Activated CD8-positive, alpha-beta memory T cell treated with anti-CD3 and anti-CD28 coated beads for 36 hours (primary cell): ENCODE measurements at regions not wholly inside any gene's neighbourhood (a gene's known extent, or its start where the extent isn't known, plus 50 kb on each side); places are given as distances from the start of the nearest gene placed in this dataset.

Source experiments
- CTCF ChIA-PET: fragments of 350-600 bp; sonication (Branson Sonifier 250); formaldehyde crosslinking; loops from one replicate; lab custom pipeline; 2021; ENCODE audit warnings: antibody characterized with exemption; lab: Charles Lee
- POLR2A ChIA-PET: fragments of 350-600 bp; sonication (Branson Sonifier 250); formaldehyde crosslinking; loops from one replicate; lab custom pipeline; 2021; ENCODE audit warnings: antibody characterized with exemption; lab: Charles Lee

GRCh38 chr14:100638211-100638855, 51.1 kb upstream of the BEGAIN start:
- CTCF ChIA-PET: no interaction called here
- POLR2A ChIA-PET: no interaction called here

DNA sequence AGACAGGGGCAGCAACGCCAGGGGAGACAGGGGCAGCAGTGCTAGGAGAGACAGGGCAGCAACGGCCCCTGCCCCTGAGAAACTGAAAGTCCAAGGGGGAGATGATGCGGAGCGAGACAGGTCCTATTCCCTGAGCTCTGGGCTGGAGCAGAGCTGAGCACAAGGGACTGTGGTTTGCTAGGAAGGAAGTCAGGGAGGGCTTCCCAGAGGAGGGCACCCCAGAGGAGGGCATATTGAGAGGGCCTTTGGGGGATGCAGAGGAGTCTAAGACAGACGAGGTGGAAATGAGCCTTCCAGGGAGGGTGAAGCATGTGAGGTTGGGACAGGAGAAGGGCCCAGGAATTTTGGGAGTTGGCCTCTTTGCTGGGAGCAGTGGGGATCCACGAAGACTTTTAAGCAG, 52.1 kb upstream of the BEGAIN start:
- CTCF ChIA-PET: interaction anchor here (1.2 kb wide), 1 partner anchor 264 kb away, joined by 3 read pairs; a partner anchor contains a TSS
- POLR2A ChIA-PET: no interaction called here

GRCh38 chr14:100640471-100641273, 53.5 kb upstream of the BEGAIN start:
- ChIA-PET POLR2A (no interaction called here), CTCF (interaction anchor here (1.4 kb wide), 1 partner anchor 255 kb away, joined by 3 read pairs; no protein-coding TSS in a partner anchor)

- ChIA-PET CTCF (interaction anchor here (1.4 kb wide), 1 partner anchor 256 kb away, joined by 3 read pairs; no protein-coding TSS in a partner anchor), POLR2A (no interaction called here)
These were observed 54.1 kb upstream of the BEGAIN start for GRCh38 chr14:100641274-100641860.

DNA sequence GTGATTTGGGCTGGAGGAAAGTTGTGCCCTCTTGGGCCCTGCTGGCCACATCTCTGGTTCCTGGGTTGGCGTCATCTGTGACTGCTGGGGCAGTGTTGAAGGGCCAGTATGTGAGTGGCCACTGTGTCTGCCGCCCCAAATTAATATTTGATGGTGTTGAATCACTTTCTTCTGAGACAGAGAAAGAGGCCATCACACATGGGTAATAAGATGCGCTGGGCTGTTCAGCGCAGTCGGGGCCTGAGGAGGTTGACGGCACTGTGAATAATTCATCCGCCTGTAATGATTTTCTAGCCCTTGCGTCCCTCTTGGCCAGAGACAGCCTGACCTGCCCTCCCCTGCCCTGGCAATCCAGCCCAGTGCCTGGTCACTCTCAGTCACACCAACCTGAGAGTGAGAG, 56.2 kb upstream of the BEGAIN start:
- CTCF ChIA-PET: no interaction called here

GRCh38 chr14:100644383-100644782, 57.2 kb upstream of the BEGAIN start:
- ChIA-PET POLR2A (no interaction called here), CTCF (interaction anchor here (1.3 to 3.9 kb wide), 4 partner anchors 9 to 260 kb away, joined by 4 to 52 read pairs (median 6); no protein-coding TSS in a partner anchor)

More for the DNA sequence above, 56.2 kb upstream of the BEGAIN start:
- POLR2A ChIA-PET: no interaction called here

DNA sequence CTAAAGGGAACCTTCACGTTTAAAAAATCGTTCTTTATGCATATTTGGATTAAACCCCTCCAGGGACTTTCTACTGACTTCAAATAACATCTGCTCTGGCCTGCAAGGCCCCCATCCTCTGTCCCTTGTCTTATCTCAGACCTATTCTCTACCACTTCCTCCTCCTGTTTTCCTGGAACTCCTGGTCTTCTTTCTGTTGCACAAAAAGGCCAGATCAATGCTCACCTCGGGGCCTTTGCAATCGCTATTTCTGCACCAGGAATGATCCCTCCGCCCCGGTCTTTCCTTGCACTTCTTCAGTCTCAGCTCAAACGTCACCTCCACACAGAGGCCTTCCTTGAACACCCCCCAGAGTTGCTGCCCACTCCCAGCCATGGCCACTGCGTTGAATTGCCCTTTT, 57.6 kb upstream of the BEGAIN start:
- POLR2A ChIA-PET: no interaction called here
- CTCF ChIA-PET: interaction anchor here (0.9 to 3.9 kb wide), 12 partner anchors 9 to 371 kb away, joined by 3 to 52 read pairs (median 6); no protein-coding TSS in a partner anchor

DNA sequence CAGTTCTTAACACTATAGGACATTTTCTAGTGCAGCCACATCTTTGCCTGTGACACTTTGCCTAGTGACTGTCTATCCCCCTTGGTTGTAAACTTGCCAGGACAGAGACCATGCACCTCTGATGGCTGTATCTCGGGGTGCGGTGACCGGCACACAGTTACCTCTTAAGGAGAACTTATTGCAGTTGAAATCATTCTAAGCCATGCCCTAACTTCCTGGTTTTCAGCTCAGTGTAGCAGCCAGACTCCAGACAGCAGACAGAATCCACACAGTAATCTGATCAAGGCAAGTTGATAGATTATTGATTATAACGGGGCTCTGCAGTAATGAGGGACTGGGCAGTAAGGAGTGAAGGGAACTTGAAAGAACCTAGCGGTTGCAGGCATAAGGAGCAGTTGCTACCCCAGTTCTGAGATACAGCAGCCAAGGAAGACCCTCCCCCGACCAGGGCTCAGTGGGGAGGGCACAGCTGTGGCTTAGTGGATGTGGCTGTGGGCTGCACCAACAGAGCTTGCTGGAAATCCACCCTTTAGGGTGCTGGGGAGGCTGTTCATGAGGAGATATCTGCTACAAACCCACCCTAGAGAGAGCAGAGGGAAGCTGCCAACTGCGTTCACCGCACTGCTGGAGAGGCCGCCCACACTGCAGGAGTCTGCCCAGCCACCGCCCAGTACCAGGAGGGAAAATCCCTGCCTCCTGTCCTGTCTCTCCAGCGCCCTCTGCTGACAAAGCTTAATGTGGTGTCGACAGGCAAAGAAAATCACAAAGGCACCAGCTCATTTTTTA, 58.2 kb upstream of the BEGAIN start:
- POLR2A ChIA-PET: interaction anchor here (0.6 kb wide), 1 partner anchor 265 kb away, joined by 3 read pairs; no protein-coding TSS in a partner anchor
- CTCF ChIA-PET: interaction anchor here (0.5 to 3.9 kb wide), 34 partner anchors 8 to 371 kb away, joined by 3 to 52 read pairs (median 4); partner anchors contain the start of gene BEGAIN

DNA sequence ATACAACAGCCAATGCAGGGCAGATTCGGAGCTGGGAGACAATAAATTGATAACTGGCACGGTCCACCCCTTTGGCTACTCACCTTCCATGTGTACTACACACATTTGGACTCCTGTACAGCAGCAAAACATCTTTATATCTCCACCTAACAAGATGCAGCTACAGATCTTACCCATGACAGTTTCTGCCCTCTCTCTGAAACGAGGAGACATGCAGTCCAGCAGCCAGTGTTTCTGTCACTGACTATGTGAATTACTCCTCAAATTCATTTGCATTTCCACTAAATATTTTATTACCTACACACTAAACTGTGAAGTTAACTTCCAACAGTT, 58.7 kb upstream of the BEGAIN start:
- ChIA-PET CTCF (interaction anchor here (0.5 to 3.9 kb wide), 30 partner anchors 9 to 372 kb away, joined by 3 to 52 read pairs (median 4); partner anchors contain the start of gene BEGAIN), POLR2A (no interaction called here)

GRCh38 chr14:100648474-100649172, 61.4 kb upstream of the BEGAIN start:
- POLR2A ChIA-PET: interaction anchor here (0.7 kb wide), 1 partner anchor 265 kb away, joined by 5 read pairs; no protein-coding TSS in a partner anchor
- CTCF ChIA-PET: no interaction called here

DNA sequence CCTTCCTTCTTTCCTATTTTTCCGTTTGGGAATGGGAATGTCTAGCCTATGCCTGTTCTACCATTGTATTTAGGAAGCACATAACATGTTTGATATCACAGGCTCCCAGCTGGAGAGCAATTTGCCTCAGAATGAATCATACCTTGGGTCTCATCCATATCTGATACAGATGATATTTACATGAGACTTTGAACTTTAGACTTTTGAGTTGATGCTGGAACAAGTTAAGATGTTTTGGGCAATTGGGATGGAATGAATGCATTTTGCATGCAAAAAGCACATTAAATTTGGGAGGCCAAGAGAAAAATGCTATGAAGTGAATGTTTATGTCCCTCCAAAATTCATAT, 61.9 kb upstream of the BEGAIN start:
- ChIA-PET POLR2A (no interaction called here), CTCF (no interaction called here)

DNA sequence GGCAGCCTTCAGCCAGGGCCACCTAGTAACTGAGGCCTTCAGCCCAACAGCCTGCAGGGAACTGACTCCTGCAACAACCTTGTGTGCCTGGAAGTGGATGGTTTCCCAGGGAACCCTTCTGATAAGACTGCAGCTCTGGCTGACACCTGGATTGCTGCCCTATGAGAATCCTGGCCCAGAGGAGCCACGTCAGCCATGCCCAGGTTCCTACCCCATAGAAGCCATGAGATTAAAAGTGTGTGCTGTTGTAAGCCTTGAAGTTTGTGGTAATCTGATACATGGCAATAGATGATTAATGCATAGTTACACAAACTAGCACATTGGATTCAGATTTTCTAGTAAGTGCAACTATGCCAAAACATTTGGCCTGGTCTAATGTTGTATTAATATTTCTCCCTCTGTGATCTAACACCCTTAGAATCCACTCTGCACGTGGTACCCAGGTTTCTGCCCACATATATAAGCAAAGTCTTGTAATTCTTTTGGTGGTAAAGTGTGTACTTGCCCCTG, 64.8 kb upstream of the BEGAIN start:
- POLR2A ChIA-PET: no interaction called here
- CTCF ChIA-PET: interaction anchor here (1.2 to 1.6 kb wide), 2 partner anchors 267 to 268 kb away, joined by 3 to 5 read pairs; no protein-coding TSS in a partner anchor

DNA sequence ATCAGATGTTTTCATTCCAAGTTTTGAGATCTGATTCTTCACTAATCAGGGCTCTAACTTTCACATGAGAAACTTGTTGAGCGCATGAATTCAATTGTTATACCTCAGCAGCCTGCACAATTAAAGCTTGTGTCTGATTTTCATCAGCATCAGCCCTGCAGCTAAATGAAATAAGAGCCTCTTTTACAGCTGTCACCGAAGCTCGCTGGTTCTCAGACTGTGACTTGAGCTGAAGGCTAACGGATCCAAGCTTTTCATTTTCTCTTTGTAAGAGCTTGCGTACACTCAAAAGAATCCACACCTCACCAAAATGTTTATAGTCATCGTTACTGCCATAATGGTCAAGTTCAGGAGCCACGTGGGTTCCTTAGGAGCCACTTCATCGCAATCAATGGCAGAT, 65.5 kb upstream of the BEGAIN start:
- CTCF ChIA-PET: interaction anchor here (1.0 to 1.9 kb wide), 9 partner anchors 8 to 976 kb away, joined by 3 to 5 read pairs (median 3); no protein-coding TSS in a partner anchor
- POLR2A ChIA-PET: no interaction called here

GRCh38 chr14:100653409-100653808, 66.2 kb upstream of the BEGAIN start:
- ChIA-PET POLR2A (no interaction called here), CTCF (interaction anchor here (0.8 to 1.9 kb wide), 11 partner anchors 9 to 975 kb away, joined by 3 to 5 read pairs (median 3); no protein-coding TSS in a partner anchor)

GRCh38 chr14:100654025-100654813, 67.0 kb upstream of the BEGAIN start:
- CTCF ChIA-PET: interaction anchor here (0.7 to 1.9 kb wide), 10 partner anchors 9 to 270 kb away, joined by 3 to 6 read pairs (median 4); no protein-coding TSS in a partner anchor
- POLR2A ChIA-PET: no interaction called here

DNA sequence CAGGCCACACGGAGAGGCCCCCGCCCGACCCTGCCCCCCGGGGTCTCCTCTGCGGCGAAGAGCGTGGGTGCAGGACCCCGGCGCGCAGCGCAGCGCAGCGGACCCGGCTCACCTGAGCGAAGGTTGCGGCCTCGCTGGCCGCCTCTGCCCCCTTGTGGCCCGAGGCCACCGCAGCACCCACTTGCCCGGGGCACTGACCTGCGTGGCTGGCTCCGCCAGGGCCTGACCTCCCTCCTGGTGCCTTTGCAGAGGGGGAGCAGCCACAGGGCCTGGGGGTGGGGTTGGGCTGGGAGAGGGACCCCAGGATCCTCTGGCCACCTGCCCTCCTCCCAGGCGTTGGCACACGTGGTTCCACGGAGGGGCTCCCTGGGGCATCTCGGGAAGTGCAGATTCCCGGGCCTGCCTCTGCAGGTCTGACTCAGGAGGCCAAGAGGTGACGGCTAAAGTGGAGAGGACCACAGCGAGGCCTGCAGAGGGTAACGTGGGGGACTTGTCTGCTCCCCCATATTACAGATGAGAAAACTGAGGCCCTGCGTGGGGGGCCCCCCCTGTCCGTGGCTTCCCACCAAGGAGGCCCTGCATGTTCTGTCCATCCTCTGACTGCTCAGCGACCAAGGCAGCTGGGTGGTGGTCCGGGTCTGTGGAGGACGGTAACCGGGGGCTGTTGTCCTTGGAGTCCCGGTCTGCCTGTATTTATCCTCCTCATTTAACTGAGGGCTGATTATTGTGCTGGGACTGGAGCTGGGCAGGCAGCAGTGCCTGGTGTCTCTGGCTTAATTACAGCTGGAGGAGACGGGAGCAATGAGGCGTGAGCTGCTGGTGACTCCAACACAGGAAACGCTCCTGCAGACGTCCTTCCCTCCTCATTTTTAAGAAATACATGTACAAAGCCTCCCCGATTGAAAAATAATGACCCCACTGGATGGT, 67.9 kb upstream of the BEGAIN start:
- ChIA-PET POLR2A (no interaction called here), CTCF (interaction anchor here (1.0 to 1.4 kb wide), 4 partner anchors 9 to 272 kb away, joined by 4 to 10 read pairs (median 6); no protein-coding TSS in a partner anchor)
